SK-N-MC (cell line): ENCODE measurements at regions not wholly inside any gene's neighbourhood (a gene's known extent, or its start where the extent isn't known, plus 50 kb on each side); places are given as distances from the start of the nearest gene placed in this dataset.

Experiments used
- EZH2 ChIP-seq: fragments of 200-600 bp; sonication (generic); IDR thresholded peaks from one replicate; pipeline ENCODE4 v1.6.1; 2017; ENCODE audit warnings: antibody characterized with exemption
- FOXP2 ChIP-seq: optimal IDR thresholded peaks from 2 replicates; pipeline ENCODE3; 2011; ENCODE audit warnings: mild to moderate bottlenecking, moderate library complexity; ENCODE audit not compliant: insufficient read depth; ENCODE audit errors: extremely low read length, control extremely low read depth
- POLR2AphosphoS5 ChIP-seq: IDR thresholded peaks from 2 replicates; pipeline ENCODE4 v1.6.1; 2012; ENCODE audit warnings: mild to moderate bottlenecking, low read depth, low read length, borderline replicate concordance

DNA sequence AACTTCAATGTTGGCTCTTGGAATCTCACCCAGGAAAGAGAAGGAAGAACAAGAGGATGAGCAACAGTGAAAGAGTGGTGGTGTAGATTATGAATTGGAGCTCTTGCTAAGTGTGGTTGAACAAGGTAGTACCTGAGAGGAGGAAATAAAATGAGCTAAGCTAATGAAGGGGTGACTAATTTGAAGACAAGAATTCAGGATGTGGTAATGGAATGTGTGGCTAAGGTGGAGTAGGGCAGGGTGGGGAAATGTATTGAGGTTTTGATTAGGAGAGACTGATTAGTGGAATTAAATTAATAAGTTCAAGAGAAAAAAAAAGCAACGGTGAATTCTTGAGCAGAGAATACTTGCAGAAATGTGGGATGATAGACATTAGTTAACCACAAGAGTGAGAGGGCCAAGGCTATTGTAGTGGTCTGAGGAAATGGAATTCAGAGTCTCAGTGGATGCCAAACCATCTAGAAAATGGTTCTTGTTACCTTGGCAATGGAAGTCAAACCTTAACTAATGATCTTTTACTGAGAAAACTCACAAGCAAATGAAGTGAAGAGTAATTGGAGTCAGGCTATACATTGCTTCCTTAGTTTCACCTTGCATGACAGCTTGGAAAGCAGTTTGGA is 648.3 kb upstream of the ZNF608 start:
- TF ChIP-seq EZH2 (no peak), POLR2AphosphoS5 (no peak), FOXP2 (no peak)
